ENCODE measurements at regions not wholly inside any gene's neighbourhood (a gene's known extent, or its start where the extent isn't known, plus 50 kb on each side); places are given as distances from the start of the nearest gene placed in this dataset.
"Not testable (repeated sequence)": the region's sequence is repeated elsewhere in the genome, so short reads cannot be mapped to it uniquely, and the experiment has no call there.

DNA sequence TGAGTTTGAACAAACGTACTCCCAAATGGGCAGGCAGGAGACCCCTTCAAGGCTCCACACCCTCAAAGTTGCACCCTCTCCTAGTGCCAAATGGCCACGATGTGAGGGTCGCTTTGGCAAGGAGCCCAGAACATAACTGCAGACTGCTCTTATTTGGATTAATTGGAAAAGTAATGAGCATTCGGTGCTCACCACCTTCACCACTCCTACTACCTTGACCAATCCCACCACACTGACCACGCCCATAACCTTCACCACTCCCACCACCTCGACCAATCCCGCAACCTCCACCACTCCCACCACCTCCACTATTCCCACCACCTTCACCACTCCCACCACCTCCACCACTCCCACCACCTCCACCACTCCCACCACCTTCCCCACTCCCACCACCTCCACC is 94.7 kb upstream of the PAX2 start:
- no TSS peak for BruUV-seq (replicated peaks)
- Mint-ChIP-seq H3K4me1 (ENCODE audit: insufficient read depth, unreplicated experiment) (peaks cover 11% of the 10 kb centered on the region), H3K9me3 (ENCODE audit: unreplicated experiment) (no peaks in the 10 kb centered on the region), H3K27ac (ENCODE audit: low read depth, unreplicated experiment) (no peak overlapping the region), H3K27me3 (ENCODE audit: insufficient read depth, unreplicated experiment) (peaks cover 78% of the 10 kb centered on the region), H3K36me3 (ENCODE audit: insufficient read depth, unreplicated experiment) (no peaks in the 10 kb centered on the region), H3K4me3 (ENCODE audit: unreplicated experiment) (no peak overlapping the region)
- ChIA-PET CTCF (no interaction called here), POLR2A (no interaction called here)
- intact Hi-C loops (cut with micrococcal nuclease), result no loop called here
- no peak for TF ChIP-seq CTCF (IDR thresholded peaks at IDR 0.05; ENCODE audit: unreplicated experiment)
- DNase-seq (ENCODE audit: unreplicated experiment), result no peak

GRCh38 chr10:100651099-100651498 is 94.3 kb upstream of the PAX2 start:
- H3K27ac Mint-ChIP-seq (ENCODE audit: low read depth, unreplicated experiment); POLR2A ChIA-PET; H3K9me3 Mint-ChIP-seq (ENCODE audit: unreplicated experiment); BruUV-seq (replicated peaks); H3K36me3 Mint-ChIP-seq (ENCODE audit: insufficient read depth, unreplicated experiment); intact Hi-C loops (cut with micrococcal nuclease); CTCF ChIA-PET; H3K4me3 Mint-ChIP-seq (ENCODE audit: unreplicated experiment); DNase-seq (ENCODE audit: unreplicated experiment): not testable (repeated sequence)
- Mint-ChIP-seq H3K27me3 (ENCODE audit: insufficient read depth, unreplicated experiment) (peaks cover 78% of the 10 kb centered on the region), H3K4me1 (ENCODE audit: insufficient read depth, unreplicated experiment) (peaks cover 14% of the 10 kb centered on the region)

- no peak for TF ChIP-seq CTCF (IDR thresholded peaks at IDR 0.05; ENCODE audit: unreplicated experiment)
- ChIA-PET CTCF (no interaction called here), POLR2A (no interaction called here)
- intact Hi-C loops (cut with micrococcal nuclease), result no loop called here
- Mint-ChIP-seq H3K4me1 (ENCODE audit: insufficient read depth, unreplicated experiment) (peaks cover 14% of the 10 kb centered on the region), H3K9me3 (ENCODE audit: unreplicated experiment) (no peaks in the 10 kb centered on the region), H3K4me3 (ENCODE audit: unreplicated experiment) (no peak overlapping the region), H3K27me3 (ENCODE audit: insufficient read depth, unreplicated experiment) (peaks cover 75% of the 10 kb centered on the region), H3K27ac (ENCODE audit: low read depth, unreplicated experiment) (no peak overlapping the region), H3K36me3 (ENCODE audit: insufficient read depth, unreplicated experiment) (no peaks in the 10 kb centered on the region)
- no peak for DNase-seq (ENCODE audit: unreplicated experiment)
- BruUV-seq (replicated peaks), result no TSS peak
These were observed 93.5 kb upstream of the PAX2 start for GRCh38 chr10:100651916-100652315.

DNA sequence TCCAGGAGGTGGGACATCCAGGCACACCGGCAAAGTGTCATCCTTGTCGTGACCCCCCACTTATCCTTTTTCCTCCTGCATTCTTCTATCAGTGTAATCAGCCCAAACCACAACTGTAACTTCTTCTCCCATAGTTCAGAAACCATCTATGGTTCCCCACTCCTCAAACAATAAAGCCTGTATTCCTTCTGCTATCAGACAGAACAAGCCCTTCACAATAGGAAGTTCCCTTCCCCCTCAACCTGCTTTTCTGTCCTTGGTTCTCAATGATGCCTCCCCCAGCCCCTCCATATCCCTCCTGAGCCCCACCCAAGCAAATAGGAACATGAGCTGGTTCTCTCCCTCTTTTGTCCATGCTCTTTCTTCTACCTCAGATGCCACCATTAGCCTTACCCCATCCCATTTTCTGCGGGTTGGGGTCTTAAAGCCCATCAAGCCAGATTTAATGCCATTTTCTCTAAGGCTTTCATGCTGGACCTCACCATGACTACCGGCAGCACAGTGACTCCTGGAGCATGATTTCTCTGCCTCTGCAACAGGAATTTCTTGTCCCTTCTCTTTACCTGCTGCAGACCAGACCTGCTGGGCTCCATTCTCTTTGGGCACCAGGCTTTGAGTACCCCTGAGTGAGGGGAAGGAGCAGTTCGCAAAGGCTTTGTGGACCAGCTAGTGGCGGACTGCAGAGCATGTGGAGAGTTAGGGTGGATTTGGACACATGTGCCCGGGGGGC is 92.8 kb upstream of the PAX2 start:
- CTCF ChIA-PET, result interaction anchor here (0.6 kb wide), 1 partner anchor 309 kb away, joined by 3 read pairs; no protein-coding TSS in a partner anchor
- BruUV-seq (replicated peaks), result no TSS peak
- Mint-ChIP-seq H3K36me3 (ENCODE audit: insufficient read depth, unreplicated experiment) (no peaks in the 10 kb centered on the region), H3K4me1 (ENCODE audit: insufficient read depth, unreplicated experiment) (peaks cover 14% of the 10 kb centered on the region), H3K4me3 (ENCODE audit: unreplicated experiment) (no peak overlapping the region), H3K27me3 (ENCODE audit: insufficient read depth, unreplicated experiment) (peaks cover 75% of the 10 kb centered on the region), H3K9me3 (ENCODE audit: unreplicated experiment) (no peaks in the 10 kb centered on the region), H3K27ac (ENCODE audit: low read depth, unreplicated experiment) (no peak overlapping the region)
- no peak for DNase-seq (ENCODE audit: unreplicated experiment)
- POLR2A ChIA-PET, result no interaction called here
- intact Hi-C loops (cut with micrococcal nuclease), result no loop called here
- no peak for TF ChIP-seq CTCF (IDR thresholded peaks at IDR 0.05; ENCODE audit: unreplicated experiment)

Measured in MCF 10A (cell line).